Upper lobe of right lung (tissue), 1 donor: ENCODE measurements at regions not wholly inside any gene's neighbourhood (a gene's known extent, or its start where the extent isn't known, plus 50 kb on each side); places are given as distances from the start of the nearest gene placed in this dataset.

ENCODE experiments used
- ATAC-seq: fragments of 200-7000 bp; cut with Tn5 transposase; one replicate; pipeline ENCODE4 v1.9.1; 2020; ENCODE audit warnings: mild to moderate bottlenecking, moderate library complexity
- DNase-seq: peaks from one replicate; pipeline ENCODE4 v3.0.0-alpha.2; 2020
- H3K27ac ChIP-seq: fragments of 200-600 bp; one replicate; pipeline ENCODE4 v1.8.0; 2022
- H3K27me3 ChIP-seq: fragments of 200-600 bp; one replicate; pipeline ENCODE4 v1.8.0; 2022; ENCODE audit warnings: mild to moderate bottlenecking
- H3K36me3 ChIP-seq: fragments of 200-600 bp; one replicate; pipeline ENCODE4 v1.8.0; 2022
- H3K4me1 ChIP-seq: fragments of 200-600 bp; one replicate; pipeline ENCODE4 v1.8.0; 2022
- H3K4me3 ChIP-seq: fragments of 200-600 bp; one replicate; pipeline ENCODE4 v1.8.0; 2022; ENCODE audit warnings: mild to moderate bottlenecking
- H3K9me3 ChIP-seq: fragments of 200-600 bp; one replicate; pipeline ENCODE4 v1.8.0; 2022
- CTCF ChIP-seq: fragments of 200-600 bp; IDR thresholded peaks from one replicate; pipeline ENCODE4 v1.8.0; 2022; ENCODE audit warnings: antibody characterized with exemption
- intact Hi-C: fragments of 100-400 bp; cut with DNase I; formaldehyde crosslinking; loops from one replicate; pipeline ENCODE4 v1.11.0; 2022
- donor health status: DM: no; HTN: yes; CAD: no; lungs with severe emphysema.

GRCh38 chr17:77796176-77796860 is 162.2 kb upstream of the TNRC6C start:
- Histone ChIP-seq H3K36me3 (no peaks in the 10 kb centered on the region), H3K9me3 (no peaks in the 10 kb centered on the region), H3K4me3 (no peak overlapping the region), H3K27me3 (peaks cover 8% of the 10 kb centered on the region), H3K27ac (no peak overlapping the region), H3K4me1 (no peaks in the 10 kb centered on the region)
- no peak for TF ChIP-seq CTCF
- DNase-seq (no peak), ATAC-seq (no peak)
- intact Hi-C loops, result no loop called here

DNA sequence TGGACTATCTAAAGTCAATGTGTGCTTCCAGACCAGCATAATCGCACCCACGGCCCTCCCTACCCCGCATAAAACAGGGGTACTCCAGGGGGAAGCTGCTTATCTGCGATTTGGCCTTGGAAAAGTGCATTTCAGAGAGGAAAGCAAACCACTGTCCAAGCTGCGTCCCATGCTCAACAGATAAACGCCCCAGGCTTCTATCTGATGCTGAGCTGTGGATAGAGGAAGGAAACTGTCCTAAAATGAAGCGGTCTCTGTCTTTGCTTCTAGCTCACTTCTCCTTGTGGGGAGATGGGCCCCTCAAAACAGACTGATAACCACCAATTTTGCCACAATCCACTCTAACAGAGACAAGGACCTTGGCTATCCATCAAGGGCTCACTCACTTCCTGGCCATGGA is 160.5 kb upstream of the TNRC6C start:
- Histone ChIP-seq H3K9me3 (no peaks in the 10 kb centered on the region), H3K4me1 (no peaks in the 10 kb centered on the region), H3K27me3 (peaks cover 12% of the 10 kb centered on the region), H3K27ac (no peak overlapping the region), H3K36me3 (no peaks in the 10 kb centered on the region), H3K4me3 (no peak overlapping the region)
- ATAC-seq, result no peak
- DNase-seq, result no peak
- intact Hi-C loops, result no loop called here
- no peak for TF ChIP-seq CTCF

DNA sequence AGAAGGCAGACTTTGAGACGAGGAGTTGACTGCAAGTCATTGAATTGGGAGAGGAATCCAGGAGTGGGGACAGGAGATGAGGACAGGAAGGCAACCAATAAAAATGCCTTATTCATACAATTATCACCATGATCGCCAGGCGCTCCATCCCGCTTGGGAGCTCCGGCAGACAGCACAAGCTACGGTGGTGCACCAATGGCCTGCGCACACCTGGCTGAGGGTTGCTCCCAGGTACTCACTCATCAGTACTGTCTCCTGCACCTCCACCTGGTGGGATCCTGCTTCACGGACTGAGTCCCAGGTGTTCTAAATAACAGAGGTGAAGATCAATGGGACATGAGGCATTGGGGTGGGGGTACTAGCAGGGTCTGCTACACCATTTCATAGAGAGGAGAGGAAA is 160.0 kb upstream of the TNRC6C start:
- intact Hi-C loops, result no loop called here
- TF ChIP-seq CTCF, result no peak
- H3K27ac ChIP-seq, result no peak overlapping the region
- DNase-seq (no peak), ATAC-seq (no peak)
- H3K4me1 ChIP-seq, result no peaks in the 10 kb centered on the region
- no peaks in the 10 kb centered on the region for H3K9me3 ChIP-seq
- peaks cover 10% of the 10 kb centered on the region for H3K27me3 ChIP-seq
- H3K4me3 ChIP-seq, result no peak overlapping the region
- no peaks in the 10 kb centered on the region for H3K36me3 ChIP-seq

GRCh38 chr17:77800816-77801215 is 157.7 kb upstream of the TNRC6C start:
- ATAC-seq (no peak), DNase-seq (no peak)
- no peak for TF ChIP-seq CTCF
- Histone ChIP-seq H3K9me3 (no peaks in the 10 kb centered on the region), H3K4me3 (no peak overlapping the region), H3K27ac (no peak overlapping the region), H3K36me3 (no peaks in the 10 kb centered on the region), H3K4me1 (no peaks in the 10 kb centered on the region), H3K27me3 (peaks cover 4% of the 10 kb centered on the region)
- intact Hi-C loops, result no loop called here

DNA sequence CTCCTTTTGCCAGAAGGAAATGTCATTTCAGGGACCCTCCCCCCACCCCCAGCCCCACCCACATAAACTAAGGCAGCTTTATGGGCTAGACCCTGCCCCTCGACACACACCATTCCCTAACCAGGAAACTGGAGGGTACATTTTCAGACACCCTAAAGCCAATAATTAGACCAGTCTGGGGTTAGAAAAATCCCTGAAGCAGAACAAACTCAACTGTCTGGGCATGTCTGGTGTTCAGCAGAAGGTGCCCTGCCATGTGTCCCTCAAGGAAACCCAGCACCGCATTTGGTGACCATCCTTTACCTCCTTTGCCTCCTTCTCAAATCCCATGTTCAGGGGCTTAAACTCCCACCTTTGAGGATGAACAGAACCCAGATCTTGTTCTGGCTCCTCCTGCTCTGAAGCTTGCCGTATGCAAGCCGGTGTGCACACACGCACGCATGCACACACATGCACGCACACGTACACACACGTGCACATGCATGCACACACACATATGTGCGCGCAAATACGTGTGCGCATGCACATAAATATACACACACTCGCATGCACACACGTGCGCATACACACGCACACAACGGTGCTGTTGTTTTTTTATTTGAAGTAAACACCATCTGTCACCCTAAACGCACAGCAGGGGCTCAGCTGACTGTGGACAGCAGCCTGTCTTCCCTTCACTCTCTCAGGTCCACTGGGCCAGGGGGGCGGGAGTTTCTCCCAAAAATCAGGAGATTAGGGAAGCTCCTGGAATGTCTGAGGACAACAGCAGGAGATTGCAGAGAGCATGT is 156.8 kb upstream of the TNRC6C start:
- H3K4me3 ChIP-seq, result no peak overlapping the region
- no peak overlapping the region for H3K27ac ChIP-seq
- H3K9me3 ChIP-seq, result no peaks in the 10 kb centered on the region
- ATAC-seq (no peak), DNase-seq (no peak)
- no peaks in the 10 kb centered on the region for H3K4me1 ChIP-seq
- intact Hi-C loops, result no loop called here
- no peak for TF ChIP-seq CTCF
- H3K36me3 ChIP-seq, result no peaks in the 10 kb centered on the region
- peaks cover 4% of the 10 kb centered on the region for H3K27me3 ChIP-seq
